ENCODE measurements at regions not wholly inside any gene's neighbourhood (a gene's known extent, or its start where the extent isn't known, plus 50 kb on each side); places are given as distances from the start of the nearest gene placed in this dataset.
"Not testable (repeated sequence)": the region's sequence is repeated elsewhere in the genome, so short reads cannot be mapped to it uniquely, and the experiment has no call there.

GRCh38 chr7:93048136-93048930, 69.4 kb downstream of the SAMD9 start:
- DNase-seq = no peak

DNA sequence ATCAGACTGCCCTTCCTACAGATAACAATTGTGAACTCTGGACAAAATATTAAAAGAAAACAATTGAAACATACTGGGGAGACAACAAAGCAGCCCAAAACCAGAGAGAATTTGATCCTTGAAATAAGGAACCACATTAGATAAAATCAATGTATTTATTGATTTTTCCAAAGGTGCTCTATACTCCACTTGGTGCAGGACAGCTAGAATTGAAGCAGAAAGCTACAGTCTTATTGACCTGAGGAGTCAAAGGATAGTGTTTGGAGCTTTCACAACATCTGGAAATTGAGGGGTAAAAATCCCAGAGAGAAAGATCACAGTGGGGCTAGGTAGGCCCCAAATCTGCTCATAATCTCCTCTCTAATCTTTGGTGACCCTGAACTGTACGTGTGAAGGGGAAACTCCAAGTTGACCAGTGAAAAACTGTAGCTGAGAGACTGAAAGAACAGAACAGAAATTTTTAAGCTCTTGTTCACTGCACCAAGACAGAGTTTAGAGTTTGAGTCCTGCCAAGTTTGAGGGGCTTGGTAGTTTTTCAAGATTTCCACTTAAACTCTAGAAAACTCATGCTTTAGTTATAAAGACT, 70.2 kb downstream of the SAMD9 start:
- no peak for DNase-seq

- no peak for DNase-seq
Observed at GRCh38 chr7:93046641-93047040, 71.1 kb downstream of the SAMD9 start.

DNA sequence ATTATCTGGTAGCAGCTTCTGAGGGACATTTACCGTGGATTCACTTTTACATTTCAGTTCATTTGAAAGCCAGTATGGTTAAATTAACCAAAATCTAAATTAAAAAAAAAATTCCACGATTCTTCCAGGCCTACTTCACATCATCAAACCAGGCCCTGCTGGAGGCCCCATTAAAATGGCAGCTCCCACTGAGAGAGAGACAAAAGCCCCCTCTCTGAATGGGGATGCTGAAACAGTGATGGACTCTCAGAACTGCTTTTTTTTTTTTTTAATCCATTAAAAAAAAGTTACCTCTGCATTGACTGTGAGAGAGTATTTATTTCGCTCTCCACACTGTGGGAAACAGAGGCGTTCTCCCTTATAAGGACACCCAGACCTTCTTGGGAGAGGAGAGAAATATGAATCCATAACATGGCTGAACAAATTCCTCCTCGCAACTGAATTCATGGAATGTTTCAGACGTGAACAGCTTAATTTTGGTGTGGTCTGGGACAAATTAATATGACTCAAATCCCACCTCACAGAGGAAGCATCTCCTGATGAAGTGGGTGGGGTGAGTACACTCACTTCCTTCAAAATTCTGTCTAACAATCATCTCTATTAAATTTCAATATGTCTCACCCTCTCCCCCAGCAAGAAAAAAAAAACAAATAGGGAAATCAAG, 73.5 kb downstream of the SAMD9 start:
- no peak for DNase-seq

GRCh38 chr7:93043385-93043985, 74.3 kb downstream of the SAMD9 start:
- DNase-seq = no peak

DNA sequence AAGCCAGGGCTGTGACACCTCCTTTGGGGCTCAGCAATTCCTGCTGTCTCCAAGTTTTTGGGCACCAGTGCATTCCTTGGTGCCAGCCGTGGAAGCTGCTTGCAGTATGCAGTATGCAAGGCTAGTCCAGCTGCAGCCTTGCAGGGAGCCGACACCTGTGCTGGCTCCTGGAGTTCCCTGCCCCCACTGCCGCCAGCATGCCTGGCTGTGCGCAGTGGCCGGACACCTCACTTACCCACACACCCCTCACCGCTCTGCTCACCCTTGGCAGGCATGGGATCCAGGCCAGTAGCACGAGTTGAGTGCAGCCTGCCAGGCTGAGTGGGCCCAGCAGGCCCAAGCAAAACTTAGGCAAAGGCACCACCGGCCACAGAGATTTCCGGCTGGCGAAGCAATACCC, 77.4 kb downstream of the SAMD9 start:
- DNase-seq = no peak

DNA sequence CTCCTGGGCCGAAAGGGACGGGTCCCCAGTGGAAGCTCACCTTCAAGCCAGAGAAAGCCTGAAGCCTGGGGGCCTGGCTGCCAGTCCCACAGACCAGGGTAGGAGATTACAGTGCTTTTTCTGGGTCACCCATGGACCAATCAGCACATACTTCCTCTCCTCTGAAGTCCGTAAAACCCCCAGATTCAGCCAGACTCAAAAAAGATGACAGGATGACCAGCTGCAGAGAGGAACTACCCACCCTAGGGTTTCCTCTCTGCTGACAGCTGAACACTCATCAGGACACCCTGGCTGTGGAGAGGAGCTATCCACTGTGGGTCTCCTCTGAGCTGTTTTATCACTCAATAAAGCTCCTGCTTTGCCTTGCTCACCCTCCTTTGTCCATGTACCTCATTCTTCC, 78.0 kb downstream of the SAMD9 start:
- no peak for DNase-seq

- DNase-seq = no peak
Observed at GRCh38 chr7:93039282-93039681, 78.5 kb downstream of the SAMD9 start.

- no peak for DNase-seq
Observed at GRCh38 chr7:93036807-93037206, 81.0 kb downstream of the SAMD9 start.

GRCh38 chr7:93036149-93036640, 81.6 kb downstream of the SAMD9 start:
- no peak for DNase-seq

- DNase-seq = no peak
Observed at GRCh38 chr7:93031795-93032194, 86.0 kb downstream of the SAMD9 start.

DNA sequence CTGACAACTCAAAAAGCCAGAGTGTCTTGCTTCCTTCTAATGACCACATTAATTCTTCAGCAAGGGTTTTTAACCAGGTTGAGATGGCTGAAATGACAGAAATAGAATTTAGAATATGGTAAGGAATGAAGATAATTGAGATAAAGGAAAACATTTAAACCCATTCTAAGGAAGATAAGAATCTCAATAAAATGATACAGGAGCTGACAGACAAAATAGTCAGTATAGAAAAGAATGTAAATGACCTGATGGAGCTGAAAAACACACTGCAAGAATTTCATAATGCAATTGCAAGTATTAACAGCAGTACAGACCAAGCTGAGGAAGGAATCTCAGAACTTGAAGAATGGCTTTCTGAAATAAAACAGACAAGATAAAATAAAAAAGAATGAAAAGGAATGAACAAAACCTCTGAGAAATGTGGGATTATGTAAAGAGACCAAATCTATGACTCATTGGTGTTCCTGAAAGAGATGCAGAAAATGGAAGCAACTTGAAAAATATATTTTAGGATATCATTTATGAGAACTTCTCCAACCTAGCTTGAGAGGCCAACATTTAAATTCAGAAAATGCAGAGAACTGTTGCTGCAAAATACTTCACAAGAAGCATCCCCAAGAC, 87.1 kb downstream of the SAMD9 start:
- DNase-seq = no peak

- DNase-seq = no peak
Observed at GRCh38 chr7:93029056-93029455, 88.7 kb downstream of the SAMD9 start.

DNA sequence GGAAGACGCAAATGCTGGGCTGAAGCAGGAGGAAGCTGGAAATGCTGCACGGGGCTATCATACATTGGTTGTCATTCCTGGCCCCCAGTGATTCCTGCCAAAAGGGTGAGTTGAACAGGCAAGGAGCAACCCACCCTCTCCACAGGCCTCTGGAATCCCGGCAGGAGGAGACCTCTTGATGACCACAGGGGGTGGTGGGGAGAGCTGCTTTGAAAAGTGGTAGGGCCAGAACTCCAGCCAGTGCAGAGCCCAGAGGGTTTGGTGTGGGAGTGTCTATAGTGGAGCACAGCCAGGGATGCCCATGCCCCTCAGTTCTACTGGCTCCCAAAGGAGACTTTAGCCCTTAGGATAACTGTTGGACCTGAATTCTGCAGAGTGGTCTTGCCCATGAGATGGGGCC, 89.2 kb downstream of the SAMD9 start:
- DNase-seq = no peak

GRCh38 chr7:93027044-93027443, 90.7 kb downstream of the SAMD9 start:
- DNase-seq = no peak

GRCh38 chr7:93026425-93026824, 91.4 kb downstream of the SAMD9 start:
- DNase-seq = no peak

- DNase-seq = no peak
Observed at GRCh38 chr7:93025389-93025788, 92.4 kb downstream of the SAMD9 start.

- DNase-seq = not testable (repeated sequence)
Observed at GRCh38 chr7:93022931-93023478, 94.8 kb downstream of the SAMD9 start.

DNA sequence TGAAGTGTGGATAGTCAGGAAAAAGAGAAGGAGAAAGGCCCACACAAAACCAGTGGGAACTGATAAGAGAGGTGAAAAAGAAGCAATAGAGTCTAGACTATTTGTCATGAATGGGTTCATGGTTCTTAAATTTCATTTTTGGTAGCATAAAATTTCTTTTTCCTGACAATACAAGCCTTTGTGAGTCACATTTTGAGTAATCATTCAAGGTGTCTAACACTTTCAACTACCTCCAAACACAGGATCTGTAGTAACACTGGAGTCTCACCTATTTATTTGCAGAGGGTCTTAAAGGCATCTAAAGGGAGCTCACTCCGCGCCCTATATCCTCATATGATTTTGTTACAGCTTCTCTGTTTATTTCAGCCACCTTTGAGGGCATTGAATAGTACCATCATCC, 96.0 kb downstream of the SAMD9 start:
- DNase-seq = no peak

DNA sequence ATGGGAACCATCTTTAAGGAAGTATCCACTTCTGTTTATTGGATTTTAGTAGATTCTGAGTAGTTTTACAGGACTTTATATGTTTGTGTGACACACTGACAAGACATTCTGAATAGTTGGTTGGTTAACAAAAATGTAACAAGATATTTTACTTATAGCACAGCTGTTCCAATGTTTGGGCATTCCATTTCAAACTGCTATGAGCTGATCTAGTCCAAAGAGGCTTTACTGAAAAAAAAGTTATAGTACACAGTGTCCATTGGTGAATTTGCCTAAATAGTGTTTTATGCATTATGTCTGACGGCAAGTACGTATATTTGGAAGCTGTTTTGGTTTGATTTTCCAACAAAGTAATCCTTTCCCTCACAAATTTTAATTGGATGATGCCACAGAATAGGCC, 99.1 kb downstream of the SAMD9 start:
- no peak for DNase-seq

- DNase-seq = no peak
Observed at GRCh38 chr7:93016681-93017381, 100.9 kb downstream of the SAMD9 start.

DNA sequence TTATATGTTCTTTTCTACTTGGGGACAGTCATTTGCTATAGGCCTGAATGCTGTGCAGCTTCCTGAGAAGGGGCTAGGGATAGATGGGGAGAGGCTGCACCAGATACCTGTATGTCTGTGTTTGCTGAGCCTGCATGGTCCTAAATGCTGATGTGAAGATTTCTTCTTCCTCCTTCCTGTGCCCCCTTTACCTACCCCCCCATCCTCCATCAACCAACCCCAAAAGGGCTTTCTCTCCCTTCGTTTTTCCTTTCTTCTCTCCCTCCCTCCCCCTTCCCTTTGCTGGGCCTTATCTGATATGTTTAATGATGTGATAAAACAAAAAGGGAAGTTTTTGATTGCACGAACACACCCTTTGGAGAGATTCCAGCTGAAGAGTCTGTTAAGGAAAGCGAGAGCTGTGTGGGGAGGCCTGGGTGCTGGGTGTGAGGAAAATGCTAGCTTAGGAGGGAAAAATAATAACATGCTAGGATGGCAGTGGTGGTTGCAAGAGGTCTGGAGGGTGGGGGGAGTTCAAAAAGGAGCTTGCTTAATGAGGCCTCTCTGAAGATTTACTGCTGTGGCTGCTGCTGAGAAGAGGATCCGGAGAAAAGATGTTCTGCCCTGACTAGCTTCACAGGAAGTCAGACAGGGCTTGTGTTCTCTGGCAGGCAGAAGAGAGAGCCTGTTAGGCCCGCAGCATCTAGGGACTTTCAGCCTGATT, 101.8 kb downstream of the SAMD9 start:
- no peak for DNase-seq
